IMR-90 (cell line): ENCODE measurements at regions not wholly inside any gene's neighbourhood (a gene's known extent, or its start where the extent isn't known, plus 50 kb on each side); places are given as distances from the start of the nearest gene placed in this dataset.

Experiments used
- ATAC-seq: fragments of 200-7000 bp; cut with Tn5 transposase; 2 replicates; pipeline ENCODE4 v1.9.1; 2020; ENCODE audit warnings: low read depth, mild to moderate bottlenecking, moderate library complexity
- BruUV-seq: library from RNA; stranded (reverse); fragments of 400-500 nt; replicated peaks from 2 replicates; lab custom pipeline; 2021; lab: Mats Ljungman, UMichigan
- CTCF ChIA-PET: fragments of 300-600 bp; formaldehyde crosslinking; extraction: SDS; loops from one replicate; lab custom pipeline; 2021; ENCODE audit warnings: antibody characterized with exemption; lab: Yijun Ruan, JAX
- POLR2A ChIA-PET: fragments of 300-600 bp; sonication (Branson Sonifier 250); formaldehyde crosslinking; loops from one replicate; lab custom pipeline; 2022; ENCODE audit warnings: antibody characterized with exemption; ENCODE audit not compliant: unreplicated experiment; lab: Charles Lee
- DNase-seq: peaks from one replicate; pipeline ENCODE4 v3.0.0; 2013
- H2AFZ ChIP-seq: replicated peaks from 2 replicates; pipeline ENCODE3; 2013; ENCODE audit warnings: low read length, mild to moderate bottlenecking; ENCODE audit not compliant: poor library complexity
- H2AK5ac ChIP-seq: 2 replicates; pipeline ENCODE4 v1.6.1; 2013; ENCODE audit warnings: low read depth, low read length, inconsistent platforms
- H2AK9ac ChIP-seq: replicated peaks from 2 replicates; pipeline ENCODE3; 2013; ENCODE audit warnings: mild to moderate bottlenecking, low read depth, low read length, moderate library complexity; ENCODE audit not compliant: poor library complexity
- H2BK120ac ChIP-seq: 2 replicates; pipeline ENCODE4 v1.6.1; 2013; ENCODE audit warnings: low read depth, low read length, inconsistent platforms
- H2BK15ac ChIP-seq: 3 replicates; pipeline ENCODE4 v1.6.1; 2013; ENCODE audit warnings: low read depth, low read length, inconsistent platforms
- H2BK20ac ChIP-seq: 2 replicates; pipeline ENCODE4 v1.6.1; 2013; ENCODE audit warnings: low read depth, mild to moderate bottlenecking, inconsistent platforms, low read length, moderate library complexity
- H2BK5ac ChIP-seq: 2 replicates; pipeline ENCODE4 v1.6.1; 2013; ENCODE audit warnings: mild to moderate bottlenecking, low read depth, low read length, inconsistent platforms; ENCODE audit not compliant: poor library complexity, severe bottlenecking
- H3K14ac ChIP-seq: replicated peaks from 2 replicates; pipeline ENCODE4 v1.6.1; 2013; ENCODE audit warnings: low read depth, low read length, inconsistent platforms
- H3K18ac ChIP-seq: 2 replicates; pipeline ENCODE4 v1.6.1; 2013; ENCODE audit warnings: low read depth, low read length, control low read depth
- H3K23ac ChIP-seq: 2 replicates; pipeline ENCODE4 v1.6.1; 2013; ENCODE audit warnings: low read depth, low read length, inconsistent platforms
- H3K27ac ChIP-seq: 2 replicates; pipeline ENCODE4 v1.5.1; 2013; ENCODE audit warnings: mild to moderate bottlenecking, control low read depth, low read length; ENCODE audit not compliant: insufficient read depth
- H3K27me3 ChIP-seq: 2 replicates; pipeline ENCODE4 v1.6.1; 2013; ENCODE audit warnings: low read length; ENCODE audit not compliant: control insufficient read depth, insufficient read depth
- H3K36me3 ChIP-seq: 2 replicates; pipeline ENCODE4 v1.6.1; 2013; ENCODE audit warnings: low read length, mixed read lengths; ENCODE audit not compliant: control insufficient read depth, insufficient read depth
- H3K4ac ChIP-seq: 2 replicates; pipeline ENCODE4 v1.6.1; 2013; ENCODE audit warnings: low read depth, low read length, inconsistent platforms
- H3K4me1 ChIP-seq: 2 replicates; pipeline ENCODE4 v1.6.1; 2013; ENCODE audit warnings: low read length, mixed read lengths; ENCODE audit not compliant: control insufficient read depth, insufficient read depth
- H3K4me2 ChIP-seq: 2 replicates; pipeline ENCODE4 v1.6.1; 2013; ENCODE audit warnings: low read depth, mild to moderate bottlenecking, control low read depth, low read length, moderate library complexity
- H3K4me3 ChIP-seq: 2 replicates; pipeline ENCODE4 v1.5.1; 2013; ENCODE audit warnings: low read depth, mild to moderate bottlenecking, control low read depth, low read length, moderate library complexity; ENCODE audit not compliant: insufficient read depth
- H3K56ac ChIP-seq: 2 replicates; pipeline ENCODE4 v1.6.1; 2013; ENCODE audit warnings: low read length, inconsistent platforms; ENCODE audit not compliant: insufficient read depth; ENCODE audit errors: extremely low read depth
- H3K79me1 ChIP-seq, 2 experiments: 2 replicates each; pipeline ENCODE4 v1.6.1; 2013; ENCODE audit warnings: low read length in 2 of 2, inconsistent platforms in 1 of 2, low read depth in 1 of 2
- H3K9ac ChIP-seq: 2 replicates; pipeline ENCODE4 v1.6.1; 2013; ENCODE audit warnings: low read depth, low read length, control low read depth
- H3K9me1 ChIP-seq: 2 replicates; pipeline ENCODE4 v1.6.1; 2013; ENCODE audit warnings: low read length, inconsistent platforms; ENCODE audit not compliant: insufficient read depth
- H3K9me3 ChIP-seq: 2 replicates; pipeline ENCODE4 v1.6.1; 2013; ENCODE audit warnings: low read length; ENCODE audit not compliant: control insufficient read depth, insufficient read depth
- H4K20me1 ChIP-seq: 2 replicates; pipeline ENCODE4 v1.6.1; 2013; ENCODE audit warnings: low read length, inconsistent platforms; ENCODE audit not compliant: insufficient read depth
- H4K5ac ChIP-seq: 2 replicates; pipeline ENCODE4 v1.6.1; 2013; ENCODE audit warnings: mild to moderate bottlenecking, low read depth, low read length, control low read depth
- H4K8ac ChIP-seq, 2 experiments: 2 replicates each; pipeline ENCODE4 v1.6.1; 2013; ENCODE audit warnings: low read depth in 2 of 2, low read length in 2 of 2, control low read depth in 1 of 2, inconsistent platforms in 1 of 2
- H4K91ac ChIP-seq: 2 replicates; pipeline ENCODE4 v1.6.1; 2013; ENCODE audit warnings: low read depth, low read length, inconsistent platforms; ENCODE audit not compliant: insufficient read depth
- BHLHE40 ChIP-seq: fragments of 150-350 bp; IDR thresholded peaks from 2 replicates; pipeline ENCODE4 v1.6.1; 2016; ENCODE audit warnings: mild to moderate bottlenecking, low read depth, low read length
- CEBPB ChIP-seq: IDR thresholded peaks from 2 replicates; pipeline ENCODE4 v1.6.1; 2012; ENCODE audit warnings: low read depth, low read length, improper control_type of control experiment
- CHD1 ChIP-seq: IDR thresholded peaks from 2 replicates; pipeline ENCODE4 v1.6.1; 2012; ENCODE audit warnings: low read depth, low read length, improper control_type of control experiment
- CTCF ChIP-seq: conservative IDR thresholded peaks from 2 replicates; pipeline ENCODE4 v1.5.1; 2012; ENCODE audit warnings: mild to moderate bottlenecking, low read depth, low read length, improper control_type of control experiment
- ELK1 ChIP-seq: fragments of 150-350 bp; IDR thresholded peaks from 2 replicates; pipeline ENCODE4 v1.6.1; 2016; ENCODE audit warnings: low read depth, mild to moderate bottlenecking, low read length, moderate library complexity, borderline replicate concordance
- FOS ChIP-seq: fragments of 150-350 bp; IDR thresholded peaks from 2 replicates; pipeline ENCODE4 v1.6.1; 2016; ENCODE audit warnings: low read depth, low read length
- MAFK ChIP-seq: IDR thresholded peaks from 2 replicates; pipeline ENCODE4 v1.6.1; 2012; ENCODE audit warnings: low read depth, low read length, improper control_type of control experiment
- MAZ ChIP-seq: IDR thresholded peaks from 2 replicates; pipeline ENCODE4 v1.6.1; 2012; ENCODE audit warnings: low read depth, mild to moderate bottlenecking, low read length, improper control_type of control experiment, moderate library complexity, borderline replicate concordance
- MXI1 ChIP-seq: IDR thresholded peaks from 2 replicates; pipeline ENCODE4 v1.6.1; 2012; ENCODE audit warnings: low read depth, mild to moderate bottlenecking, low read length, moderate library complexity, borderline replicate concordance
- NFE2L2 ChIP-seq: fragments of 150-350 bp; IDR thresholded peaks from 2 replicates; pipeline ENCODE4 v1.6.1; 2016; ENCODE audit warnings: low read depth, mild to moderate bottlenecking, low read length
- POLR2A ChIP-seq: IDR thresholded peaks from 2 replicates; pipeline ENCODE4 v1.6.1; 2012; ENCODE audit warnings: mild to moderate bottlenecking, low read depth, low read length
- RAD21 ChIP-seq: IDR thresholded peaks from 2 replicates; pipeline ENCODE4 v1.6.1; 2012; ENCODE audit warnings: low read length, improper control_type of control experiment
- RCOR1 ChIP-seq: IDR thresholded peaks from 2 replicates; pipeline ENCODE4 v1.6.1; 2012; ENCODE audit warnings: mild to moderate bottlenecking, low read length, improper control_type of control experiment; ENCODE audit not compliant: insufficient replicate concordance
- RFX5 ChIP-seq: IDR thresholded peaks from 2 replicates; pipeline ENCODE4 v1.8.0; 2012; ENCODE audit warnings: low read depth, mild to moderate bottlenecking, low read length, moderate library complexity
- SMC3 ChIP-seq: fragments of 150-350 bp; IDR thresholded peaks from 2 replicates; pipeline ENCODE4 v1.6.1; 2016; ENCODE audit warnings: low read depth, mild to moderate bottlenecking, antibody characterized with exemption, low read length, moderate library complexity
- USF2 ChIP-seq: fragments of 150-350 bp; IDR thresholded peaks from 2 replicates; pipeline ENCODE4 v1.6.1; 2017; ENCODE audit warnings: mild to moderate bottlenecking, antibody characterized with exemption, low read length, low read depth
- WGBS, 2 experiments: methylation state at CpG; one replicate each; pipeline versions ENCODE4 v1.1.5 to v1.1.7; 2013; ENCODE audit warnings: missing lambda C conversion rate in 2 of 2; ENCODE audit not compliant: insufficient read length in 1 of 2; ENCODE audit errors: extremely low coverage in 2 of 2; 5-methylcytosine and 5-hydroxymethylcytosine counted together
- dilution Hi-C: fragments of 300-500 bp; cut with HindIII; formaldehyde crosslinking; loops from one replicate; pipeline ENCODE4 v1.14.3; 2018; ENCODE audit warnings: low sequenced_read_pairs; ENCODE audit not compliant: unreplicated experiment
- in situ Hi-C: fragments of 300-500 bp; cut with MboI; formaldehyde crosslinking; loops from 3 replicates; pipeline ENCODE4 v1.14.3; 2019; ENCODE audit warnings: low sequenced_read_pairs, inconsistent platforms, mixed read lengths
- intact Hi-C: fragments of 100-400 bp; cut with micrococcal nuclease; formaldehyde crosslinking; loops from 2 replicates; pipeline ENCODE4 v1.10.0; 2022

GRCh38 chr6:104617591-104617990 lies 242.1 kb downstream of the HACE1 start:
- H3K4ac ChIP-seq, result no peak overlapping the region
- H3K56ac ChIP-seq, result no peak overlapping the region
- H4K91ac ChIP-seq, result no peak overlapping the region
- H3K36me3 ChIP-seq, result no peaks in the 10 kb centered on the region
- H2AFZ ChIP-seq, result no peak overlapping the region
- no peaks in the 10 kb centered on the region for H3K79me1 ChIP-seq
- no peak overlapping the region for H2BK5ac ChIP-seq
- H3K4me3 ChIP-seq, result no peak overlapping the region
- no peak for ATAC-seq
- no peaks in the 10 kb centered on the region for H3K9me1 ChIP-seq
- H4K8ac ChIP-seq, result no peak overlapping the region
- dilution Hi-C loops (no loop called here), in situ Hi-C loops (no loop called here), intact Hi-C loops (no loop called here)
- BruUV-seq, result no TSS peak
- H2AK9ac ChIP-seq, result no peak overlapping the region
- H3K27me3 ChIP-seq, result no peaks in the 10 kb centered on the region
- no peak overlapping the region for H3K4me2 ChIP-seq
- no peak overlapping the region for H4K5ac ChIP-seq
- no peaks in the 10 kb centered on the region for H4K20me1 ChIP-seq
- H3K27ac ChIP-seq, result no peak overlapping the region
- ChIA-PET POLR2A (no interaction called here), CTCF (no interaction called here)
- no peak overlapping the region for H2AK5ac ChIP-seq
- H3K14ac ChIP-seq, result no peak overlapping the region
- H3K9ac ChIP-seq, result no peak overlapping the region
- no peak overlapping the region for H2BK120ac ChIP-seq
- no peaks in the 10 kb centered on the region for H3K4me1 ChIP-seq
- 46% methylated on average over 2 of the region's 4 CpGs; no CpG with 5 or more reads in 1 of the 2 experiments for WGBS, 2 experiments
- H3K9me3 ChIP-seq, result no peaks in the 10 kb centered on the region
- DNase-seq, result no peak
- no peak overlapping the region for H2BK20ac ChIP-seq
- no peak overlapping the region for H3K23ac ChIP-seq
- TF ChIP-seq MAZ (no peak), MAFK (no peak), CHD1 (no peak), POLR2A (no peak), MXI1 (no peak), CTCF (no peak), RAD21 (no peak), BHLHE40 (no peak), NFE2L2 (no peak), USF2 (no peak), RCOR1 (no peak), RFX5 (no peak), CEBPB (no peak), SMC3 (no peak), ELK1 (no peak), FOS (no peak)
- no peak overlapping the region for H3K18ac ChIP-seq
- no peak overlapping the region for H2BK15ac ChIP-seq
